Muscle of leg (tissue), 3 donors: ENCODE measurements at regions not wholly inside any gene's neighbourhood (a gene's known extent, or its start where the extent isn't known, plus 50 kb on each side); places are given as distances from the start of the nearest gene placed in this dataset.
A peak's percentile ranks its signal among the peaks of the same experiment; 100 is the strongest.
"Not testable (repeated sequence)": the region's sequence is repeated elsewhere in the genome, so short reads cannot be mapped to it uniquely, and the experiment has no call there.

Experiments used
- DNase-seq: peaks from one replicate; pipeline ENCODE4 v3.0.0; 2013
- H3K27ac ChIP-seq: one replicate; pipeline ENCODE4 v1.5.1; 2013; ENCODE audit warnings: mild to moderate bottlenecking, low read length, control low read depth
- H3K27me3 ChIP-seq: one replicate; pipeline ENCODE4 v1.6.1; 2013; ENCODE audit warnings: low read length; ENCODE audit not compliant: control insufficient read depth, insufficient read depth
- H3K36me3 ChIP-seq: one replicate; pipeline ENCODE4 v1.6.1; 2013; ENCODE audit warnings: low read length; ENCODE audit not compliant: control insufficient read depth, insufficient read depth
- H3K4me1 ChIP-seq: one replicate; pipeline ENCODE4 v1.6.1; 2013; ENCODE audit warnings: low read length; ENCODE audit not compliant: control insufficient read depth, insufficient read depth
- H3K4me3 ChIP-seq: one replicate; pipeline ENCODE4 v1.5.1; 2013; ENCODE audit warnings: low read length, control low read depth
- H3K9me3 ChIP-seq: replicated peaks from 2 replicates; pipeline ENCODE4 v1.6.1; 2013; ENCODE audit warnings: low read depth, low read length; ENCODE audit not compliant: control insufficient read depth
- WGBS: methylation state at CpG from one replicate; pipeline ENCODE4 v1.1.5; 2013; ENCODE audit warnings: missing lambda C conversion rate; ENCODE audit not compliant: insufficient coverage; 5-methylcytosine and 5-hydroxymethylcytosine counted together

GRCh38 chr11:25485315-25485714, 846.6 kb upstream of the ANO3 start:
- WGBS = no CpG with 5 or more reads among the region's 2 CpGs
- no peak overlapping the region for H3K27ac ChIP-seq
- no peaks in the 10 kb centered on the region for H3K9me3 ChIP-seq
- peak; percentile 1 for DNase-seq
- no peaks in the 10 kb centered on the region for H3K36me3 ChIP-seq
- no peak overlapping the region for H3K4me3 ChIP-seq
- H3K4me1 ChIP-seq = no peaks in the 10 kb centered on the region
- no peaks in the 10 kb centered on the region for H3K27me3 ChIP-seq

GRCh38 chr11:25486338-25486737, 845.6 kb upstream of the ANO3 start:
- not testable (repeated sequence) for H3K4me1 ChIP-seq, DNase-seq, H3K4me3 ChIP-seq, H3K27me3 ChIP-seq, H3K9me3 ChIP-seq, H3K27ac ChIP-seq, H3K36me3 ChIP-seq
- 79% methylated on average over 7 of the region's 8 CpGs for WGBS

DNA sequence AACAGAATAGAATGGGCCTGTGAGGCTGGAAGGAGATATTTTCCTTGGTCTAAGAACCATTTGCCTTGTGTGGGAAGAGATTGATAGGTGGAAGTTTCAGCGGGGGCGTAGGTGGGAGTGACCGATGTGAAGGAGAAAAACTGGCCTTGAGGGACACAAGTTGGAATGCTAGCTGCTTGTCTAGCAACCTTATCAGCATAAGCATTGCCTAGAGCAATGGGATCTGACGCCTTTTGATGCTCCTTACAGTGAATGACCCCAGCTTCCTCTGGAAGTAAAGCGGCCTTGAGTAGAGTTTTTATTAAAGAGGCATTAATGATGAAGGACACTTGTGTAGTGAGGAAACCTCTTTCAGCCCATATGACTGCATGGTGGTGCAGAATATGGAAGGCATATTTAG, 843.8 kb upstream of the ANO3 start:
- H3K4me3 ChIP-seq, H3K27ac ChIP-seq, H3K9me3 ChIP-seq, H3K4me1 ChIP-seq, DNase-seq, H3K36me3 ChIP-seq, H3K27me3 ChIP-seq: not testable (repeated sequence)
- WGBS = 72% methylated on average over 2 of the region's 5 CpGs

GRCh38 chr11:25501426-25501825, 830.5 kb upstream of the ANO3 start:
- not testable (repeated sequence) for H3K27ac ChIP-seq, H3K9me3 ChIP-seq, H3K4me1 ChIP-seq, H3K4me3 ChIP-seq, H3K36me3 ChIP-seq, DNase-seq, H3K27me3 ChIP-seq
- 64% methylated on average over 7 of the region's 7 CpGs for WGBS

DNA sequence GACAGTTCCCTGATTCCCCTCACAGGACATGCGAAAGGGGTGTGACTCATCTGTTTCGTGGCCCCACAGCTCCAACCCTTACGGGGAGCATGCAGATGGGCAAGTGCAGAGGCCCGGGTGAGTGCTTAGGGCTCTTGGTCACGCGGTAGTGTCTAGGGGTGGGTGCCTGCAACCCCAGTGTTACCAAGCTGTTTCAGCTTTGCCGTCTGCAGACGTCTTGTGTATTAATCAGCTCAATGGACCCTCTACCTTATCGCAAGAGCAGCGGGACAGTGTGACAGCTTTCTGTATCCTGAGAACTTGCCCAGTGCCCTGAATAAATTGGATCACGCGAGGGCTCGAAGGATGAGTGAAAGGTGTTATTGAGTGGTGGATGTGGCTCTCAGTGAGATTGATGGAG, 816.4 kb upstream of the ANO3 start:
- Histone ChIP-seq H3K27me3 (no peaks in the 10 kb centered on the region), H3K4me1 (no peaks in the 10 kb centered on the region), H3K36me3 (no peaks in the 10 kb centered on the region), H3K4me3 (no peak overlapping the region), H3K27ac (no peak overlapping the region), H3K9me3 (no peaks in the 10 kb centered on the region)
- DNase-seq = no peak
- WGBS = 92% methylated on average over 13 of the region's 13 CpGs

- H3K4me1 ChIP-seq = no peaks in the 10 kb centered on the region
- no peak overlapping the region for H3K27ac ChIP-seq
- H3K4me3 ChIP-seq = no peak overlapping the region
- H3K27me3 ChIP-seq = no peaks in the 10 kb centered on the region
- H3K9me3 ChIP-seq = no peaks in the 10 kb centered on the region
- no peaks in the 10 kb centered on the region for H3K36me3 ChIP-seq
- no peak for DNase-seq
Measured at GRCh38 chr11:25520459-25520858, 811.5 kb upstream of the ANO3 start.

GRCh38 chr11:25527841-25528240, 804.1 kb upstream of the ANO3 start:
- Histone ChIP-seq H3K4me3 (no peak overlapping the region), H3K27ac (no peak overlapping the region), H3K27me3 (no peaks in the 10 kb centered on the region), H3K9me3 (no peaks in the 10 kb centered on the region), H3K36me3 (no peaks in the 10 kb centered on the region), H3K4me1 (no peaks in the 10 kb centered on the region)
- DNase-seq = no peak
- WGBS = no CpG with 5 or more reads among the region's 2 CpGs

DNA sequence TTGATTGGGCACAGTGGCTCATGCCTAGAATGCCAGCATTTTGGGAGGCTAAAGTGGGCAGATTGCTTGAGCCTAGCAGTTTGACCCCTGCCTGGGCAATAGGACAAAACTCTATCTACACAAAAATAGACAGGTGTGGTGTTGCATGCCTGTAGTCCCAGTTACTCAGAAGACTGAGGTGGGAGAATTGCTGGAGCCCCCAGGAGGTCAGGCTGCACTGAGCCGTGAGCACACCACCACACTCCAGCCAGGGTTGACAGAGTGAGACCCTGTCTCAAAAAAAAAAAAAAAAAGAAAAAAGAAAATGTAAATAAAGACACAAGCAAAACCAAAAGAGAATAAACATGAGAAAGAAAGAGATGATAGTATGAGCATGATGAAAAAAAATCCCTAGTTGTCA, 802.4 kb upstream of the ANO3 start:
- no peak overlapping the region for H3K27ac ChIP-seq
- H3K27me3 ChIP-seq = no peaks in the 10 kb centered on the region
- no peak overlapping the region for H3K4me3 ChIP-seq
- H3K36me3 ChIP-seq = no peaks in the 10 kb centered on the region
- no peak for DNase-seq
- no peaks in the 10 kb centered on the region for H3K9me3 ChIP-seq
- no CpG with 5 or more reads among the region's 1 CpG for WGBS
- H3K4me1 ChIP-seq = no peaks in the 10 kb centered on the region

GRCh38 chr11:25535467-25536272, 796.3 kb upstream of the ANO3 start:
- DNase-seq = peak; percentile 64
- Histone ChIP-seq H3K36me3 (no peaks in the 10 kb centered on the region), H3K27ac (peak overlapping the region; percentile 8), H3K4me1 (peaks cover 5% of the 10 kb centered on the region), H3K27me3 (no peaks in the 10 kb centered on the region), H3K9me3 (no peaks in the 10 kb centered on the region), H3K4me3 (no peak overlapping the region)
- no CpG with 5 or more reads among the region's 4 CpGs for WGBS

DNA sequence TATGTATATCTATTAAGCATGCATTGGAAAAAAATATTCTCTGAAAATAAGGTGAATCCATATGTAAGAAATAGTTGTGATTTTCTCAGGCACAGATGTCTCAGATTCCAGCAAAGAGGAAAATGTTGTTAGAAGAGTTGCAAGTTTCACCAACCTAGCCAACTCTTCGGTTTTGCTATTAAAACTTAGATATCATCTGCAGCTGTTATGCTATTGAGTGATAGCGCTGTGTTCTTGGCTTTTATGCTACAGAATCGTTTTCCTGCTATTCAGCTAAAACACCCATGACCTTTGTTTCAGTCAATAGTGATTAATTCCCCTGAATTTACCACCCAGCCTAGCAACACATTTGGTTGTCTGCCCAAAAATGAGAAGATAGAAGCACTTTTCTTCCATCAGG, 795.6 kb upstream of the ANO3 start:
- no peaks in the 10 kb centered on the region for H3K27me3 ChIP-seq
- DNase-seq = peak; percentile 89
- 20% methylated on average over 1 of the region's 3 CpGs for WGBS
- H3K27ac ChIP-seq = peak overlapping the region; percentile 8
- H3K9me3 ChIP-seq = no peaks in the 10 kb centered on the region
- H3K36me3 ChIP-seq = no peaks in the 10 kb centered on the region
- peaks cover 5% of the 10 kb centered on the region for H3K4me1 ChIP-seq
- H3K4me3 ChIP-seq = no peak overlapping the region

GRCh38 chr11:25537393-25537792, 794.5 kb upstream of the ANO3 start:
- no peak for DNase-seq
- Histone ChIP-seq H3K27ac (no peak overlapping the region), H3K36me3 (no peaks in the 10 kb centered on the region), H3K27me3 (no peaks in the 10 kb centered on the region), H3K9me3 (no peaks in the 10 kb centered on the region), H3K4me1 (peaks cover 5% of the 10 kb centered on the region), H3K4me3 (no peak overlapping the region)
- no CpG with 5 or more reads among the region's 1 CpG for WGBS
